DND-41 (cell line): ENCODE measurements at regions not wholly inside any gene's neighbourhood (a gene's known extent, or its start where the extent isn't known, plus 50 kb on each side); places are given as distances from the start of the nearest gene placed in this dataset.

Source experiments
- ATAC-seq: fragments of 200-7000 bp; cut with Tn5 transposase; 3 replicates; pipeline ENCODE4 v1.9.1; 2021; ENCODE audit warnings: low read depth; ENCODE audit not compliant: insufficient read depth
- DNase-seq: peaks from one replicate; pipeline ENCODE4 v3.0.0-alpha.2; 2020
- H2AFZ ChIP-seq: 2 replicates; pipeline ENCODE4 v1.6.0; 2012; ENCODE audit warnings: low read depth, low read length
- H3K27ac ChIP-seq: 2 replicates; pipeline ENCODE4 v1.5.1; 2012; ENCODE audit warnings: low read length, inconsistent platforms
- H3K27me3 ChIP-seq: fragments of 200-600 bp; sonication (generic); 2 replicates; pipeline ENCODE4 v1.6.0; 2012; ENCODE audit warnings: low read length, mild to moderate bottlenecking, inconsistent platforms; ENCODE audit not compliant: insufficient read depth, poor library complexity
- H3K36me3 ChIP-seq: 2 replicates; pipeline ENCODE4 v1.5.1; 2012; ENCODE audit warnings: low read length, inconsistent platforms; ENCODE audit not compliant: insufficient read depth
- H3K4me1 ChIP-seq: 2 replicates; pipeline ENCODE4 v1.5.1; 2012; ENCODE audit warnings: mild to moderate bottlenecking, low read length; ENCODE audit not compliant: insufficient read depth
- H3K4me2 ChIP-seq: 2 replicates; pipeline ENCODE4 v1.6.0; 2012; ENCODE audit warnings: mild to moderate bottlenecking, moderate library complexity, low read length, inconsistent platforms; ENCODE audit not compliant: insufficient read depth
- H3K4me3 ChIP-seq, 2 experiments: fragments of 200-600 bp in 1 of 2; shearing (Covaris generic) in 1 of 2; 2 replicates each; pipeline ENCODE4 v1.5.1; 2012 to 2016; ENCODE audit warnings: inconsistent platforms in 2 of 2, low read length in 2 of 2, mild to moderate bottlenecking in 2 of 2, low read depth in 1 of 2, moderate library complexity in 1 of 2
- H3K79me2 ChIP-seq: 2 replicates; pipeline ENCODE4 v1.6.0; 2012; ENCODE audit warnings: low read length, inconsistent platforms; ENCODE audit not compliant: insufficient read depth
- H3K9ac ChIP-seq: 2 replicates; pipeline ENCODE4 v1.6.0; 2012; ENCODE audit warnings: low read depth, mild to moderate bottlenecking, inconsistent platforms, low read length, moderate library complexity
- H3K9me3 ChIP-seq: 2 replicates; pipeline ENCODE4 v1.5.1; 2012; ENCODE audit warnings: low read length, moderate library complexity, mild to moderate bottlenecking, inconsistent platforms; ENCODE audit not compliant: insufficient read depth, severe bottlenecking
- H4K20me1 ChIP-seq: 2 replicates; pipeline ENCODE4 v1.6.0; 2012; ENCODE audit warnings: low read length; ENCODE audit not compliant: insufficient read depth
- CTCF ChIP-seq: IDR thresholded peaks from 2 replicates; pipeline ENCODE4 v1.5.1; 2012; ENCODE audit warnings: borderline replicate concordance, low read length, moderate library complexity, mild to moderate bottlenecking; ENCODE audit not compliant: poor library complexity, severe bottlenecking; ENCODE audit errors: extremely low read depth
- EZH2 ChIP-seq: IDR thresholded peaks from 3 replicates; pipeline ENCODE4 v1.6.1; 2012; ENCODE audit warnings: borderline replicate concordance, low read depth, mild to moderate bottlenecking, moderate library complexity, low read length, inconsistent platforms; ENCODE audit not compliant: severe bottlenecking

- H3K9me3 ChIP-seq = no peaks in the 10 kb centered on the region
- no peaks in the 10 kb centered on the region for H3K36me3 ChIP-seq
- TF ChIP-seq EZH2 = no peak
- no peak for TF ChIP-seq CTCF
- no peaks in the 10 kb centered on the region for H4K20me1 ChIP-seq
- no peak overlapping the region for H3K4me3 ChIP-seq
- H3K27ac ChIP-seq = no peak overlapping the region
- H3K4me1 ChIP-seq = no peaks in the 10 kb centered on the region
- H2AFZ ChIP-seq = no peak overlapping the region
- H3K27me3 ChIP-seq = no peaks in the 10 kb centered on the region
- no peak overlapping the region for H3K4me2 ChIP-seq
- no peak overlapping the region for H3K9ac ChIP-seq
- ATAC-seq = no peak
- no peaks in the 10 kb centered on the region for H3K79me2 ChIP-seq
- DNase-seq = no peak
Observed at GRCh38 chr4:114264877-114265291, 285.4 kb upstream of the ARSJ start.

GRCh38 chr4:114265342-114265741, 285.9 kb upstream of the ARSJ start:
- Histone ChIP-seq H4K20me1 (no peaks in the 10 kb centered on the region), H3K27me3 (no peaks in the 10 kb centered on the region), H3K4me1 (no peaks in the 10 kb centered on the region), H3K27ac (no peak overlapping the region), H3K36me3 (no peaks in the 10 kb centered on the region), H3K4me3 (no peak overlapping the region), H3K79me2 (no peaks in the 10 kb centered on the region), H3K4me2 (no peak overlapping the region), H2AFZ (no peak overlapping the region), H3K9ac (no peak overlapping the region), H3K9me3 (no peaks in the 10 kb centered on the region)
- no peak for DNase-seq
- no peak for ATAC-seq
- TF ChIP-seq EZH2 (no peak), CTCF (no peak)

GRCh38 chr4:114267976-114268375, 288.5 kb upstream of the ARSJ start:
- TF ChIP-seq CTCF = no peak
- TF ChIP-seq EZH2 = no peak
- no peak for ATAC-seq
- H3K4me2 ChIP-seq = no peak overlapping the region
- H3K79me2 ChIP-seq = no peaks in the 10 kb centered on the region
- no peaks in the 10 kb centered on the region for H3K36me3 ChIP-seq
- H3K27ac ChIP-seq = no peak overlapping the region
- no peak overlapping the region for H2AFZ ChIP-seq
- H3K27me3 ChIP-seq = no peaks in the 10 kb centered on the region
- no peaks in the 10 kb centered on the region for H3K9me3 ChIP-seq
- H3K4me1 ChIP-seq = no peaks in the 10 kb centered on the region
- H3K4me3 ChIP-seq = no peak overlapping the region
- no peak overlapping the region for H3K9ac ChIP-seq
- no peak for DNase-seq
- no peaks in the 10 kb centered on the region for H4K20me1 ChIP-seq

DNA sequence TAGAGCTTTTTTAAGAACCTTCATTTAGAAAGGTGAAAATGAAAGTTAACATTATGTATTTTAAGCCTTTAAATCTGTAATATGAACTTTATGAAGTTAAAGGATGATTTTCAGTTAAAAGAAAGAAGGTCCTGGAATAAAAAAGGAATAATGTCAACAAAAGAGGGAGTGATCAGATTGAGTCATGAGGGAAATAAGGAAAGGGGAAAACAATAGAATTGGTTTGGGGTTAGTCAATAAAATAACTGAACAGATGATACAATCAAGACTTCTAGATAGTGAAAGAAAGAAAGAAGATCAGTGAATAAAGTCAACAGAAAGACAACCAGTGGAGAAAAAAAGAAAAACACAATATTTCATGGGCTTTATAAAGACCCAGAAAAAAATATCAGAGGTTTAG, 291.6 kb upstream of the ARSJ start:
- Histone ChIP-seq H2AFZ (no peak overlapping the region), H3K4me1 (no peaks in the 10 kb centered on the region), H4K20me1 (no peaks in the 10 kb centered on the region), H3K36me3 (no peaks in the 10 kb centered on the region), H3K9ac (no peak overlapping the region), H3K27me3 (no peaks in the 10 kb centered on the region), H3K9me3 (no peaks in the 10 kb centered on the region), H3K27ac (no peak overlapping the region), H3K79me2 (no peaks in the 10 kb centered on the region), H3K4me2 (no peak overlapping the region), H3K4me3 (no peak overlapping the region)
- no peak for DNase-seq
- no peak for ATAC-seq
- no peak for TF ChIP-seq EZH2
- TF ChIP-seq CTCF = no peak
